SU-DHL-6 (cell line): ENCODE measurements at regions not wholly inside any gene's neighbourhood (a gene's known extent, or its start where the extent isn't known, plus 50 kb on each side); places are given as distances from the start of the nearest gene placed in this dataset.

ENCODE experiments used
- EZH2phosphoT487 ChIP-seq: fragments of 200-600 bp; sonication (generic), shearing (Covaris generic); conservative IDR thresholded peaks from 2 replicates; pipeline ENCODE4 v1.6.1; 2018; ENCODE audit warnings: mild to moderate bottlenecking, antibody characterized with exemption, low read length, moderate library complexity, mixed read lengths
- TF ChIP-seq, protein P1 (sequence below): fragments of 200-600 bp; sonication (generic); IDR thresholded peaks from one replicate; pipeline ENCODE4 v1.5.1; 2017; ENCODE audit warnings: antibody characterized with exemption, mild to moderate bottlenecking, low read length, moderate library complexity; ENCODE audit not compliant: insufficient read depth, poor library complexity, severe bottlenecking

- TF ChIP-seq, protein P1, sequence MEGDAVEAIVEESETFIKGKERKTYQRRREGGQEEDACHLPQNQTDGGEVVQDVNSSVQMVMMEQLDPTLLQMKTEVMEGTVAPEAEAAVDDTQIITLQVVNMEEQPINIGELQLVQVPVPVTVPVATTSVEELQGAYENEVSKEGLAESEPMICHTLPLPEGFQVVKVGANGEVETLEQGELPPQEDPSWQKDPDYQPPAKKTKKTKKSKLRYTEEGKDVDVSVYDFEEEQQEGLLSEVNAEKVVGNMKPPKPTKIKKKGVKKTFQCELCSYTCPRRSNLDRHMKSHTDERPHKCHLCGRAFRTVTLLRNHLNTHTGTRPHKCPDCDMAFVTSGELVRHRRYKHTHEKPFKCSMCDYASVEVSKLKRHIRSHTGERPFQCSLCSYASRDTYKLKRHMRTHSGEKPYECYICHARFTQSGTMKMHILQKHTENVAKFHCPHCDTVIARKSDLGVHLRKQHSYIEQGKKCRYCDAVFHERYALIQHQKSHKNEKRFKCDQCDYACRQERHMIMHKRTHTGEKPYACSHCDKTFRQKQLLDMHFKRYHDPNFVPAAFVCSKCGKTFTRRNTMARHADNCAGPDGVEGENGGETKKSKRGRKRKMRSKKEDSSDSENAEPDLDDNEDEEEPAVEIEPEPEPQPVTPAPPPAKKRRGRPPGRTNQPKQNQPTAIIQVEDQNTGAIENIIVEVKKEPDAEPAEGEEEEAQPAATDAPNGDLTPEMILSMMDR = no peak
- TF ChIP-seq EZH2phosphoT487 = no peak
Observed at GRCh38 chr11:121359591-121359990, 67.0 kb downstream of the SC5D start.
